ENCODE measurements at regions not wholly inside any gene's neighbourhood (a gene's known extent, or its start where the extent isn't known, plus 50 kb on each side); places are given as distances from the start of the nearest gene placed in this dataset.

DNA sequence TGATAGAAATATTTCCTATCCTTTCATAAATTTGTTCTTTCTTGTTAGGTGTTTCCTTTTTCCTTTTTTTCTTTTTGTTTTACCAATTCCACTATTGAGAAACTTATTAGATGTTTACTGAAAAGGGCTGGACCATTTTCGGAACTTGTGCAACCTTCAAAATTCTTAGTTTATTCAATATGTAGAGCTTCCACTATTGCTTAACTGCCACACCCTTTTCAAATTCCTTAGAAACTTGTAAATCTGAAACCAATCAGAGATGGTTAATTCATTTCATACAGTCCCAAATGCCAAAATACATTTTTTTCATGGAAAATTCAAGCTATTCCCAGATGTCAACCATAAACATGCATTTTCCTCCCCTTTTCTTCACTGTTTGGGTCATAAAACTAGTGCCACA is 66.1 kb upstream of the SLC39A8 start:
- TF ChIP-seq, protein P1, sequence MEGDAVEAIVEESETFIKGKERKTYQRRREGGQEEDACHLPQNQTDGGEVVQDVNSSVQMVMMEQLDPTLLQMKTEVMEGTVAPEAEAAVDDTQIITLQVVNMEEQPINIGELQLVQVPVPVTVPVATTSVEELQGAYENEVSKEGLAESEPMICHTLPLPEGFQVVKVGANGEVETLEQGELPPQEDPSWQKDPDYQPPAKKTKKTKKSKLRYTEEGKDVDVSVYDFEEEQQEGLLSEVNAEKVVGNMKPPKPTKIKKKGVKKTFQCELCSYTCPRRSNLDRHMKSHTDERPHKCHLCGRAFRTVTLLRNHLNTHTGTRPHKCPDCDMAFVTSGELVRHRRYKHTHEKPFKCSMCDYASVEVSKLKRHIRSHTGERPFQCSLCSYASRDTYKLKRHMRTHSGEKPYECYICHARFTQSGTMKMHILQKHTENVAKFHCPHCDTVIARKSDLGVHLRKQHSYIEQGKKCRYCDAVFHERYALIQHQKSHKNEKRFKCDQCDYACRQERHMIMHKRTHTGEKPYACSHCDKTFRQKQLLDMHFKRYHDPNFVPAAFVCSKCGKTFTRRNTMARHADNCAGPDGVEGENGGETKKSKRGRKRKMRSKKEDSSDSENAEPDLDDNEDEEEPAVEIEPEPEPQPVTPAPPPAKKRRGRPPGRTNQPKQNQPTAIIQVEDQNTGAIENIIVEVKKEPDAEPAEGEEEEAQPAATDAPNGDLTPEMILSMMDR (IDR thresholded peaks at IDR 0.05) = no peak
- TF ChIP-seq POLR2AphosphoS5 (IDR thresholded peaks at IDR 0.05; ENCODE audit: insufficient read depth in 1 of 2, low read depth in 1 of 2) (no peak), POLR2A (IDR thresholded peaks at IDR 0.05) (no peak)
